NCI-H2196 (cell line): ENCODE measurements at regions not wholly inside any gene's neighbourhood (a gene's known extent, or its start where the extent isn't known, plus 50 kb on each side); places are given as distances from the start of the nearest gene placed in this dataset.

Source experiments
- DNase-seq: peaks from one replicate; lab custom pipeline; 2025; ENCODE audit not compliant: unreplicated experiment; lab: John Stamatoyannopoulos, UW

GRCh38 chr10:23868121-23868520 lies 340.8 kb upstream of the KIAA1217 start:
- DNase-seq: no peak

DNA sequence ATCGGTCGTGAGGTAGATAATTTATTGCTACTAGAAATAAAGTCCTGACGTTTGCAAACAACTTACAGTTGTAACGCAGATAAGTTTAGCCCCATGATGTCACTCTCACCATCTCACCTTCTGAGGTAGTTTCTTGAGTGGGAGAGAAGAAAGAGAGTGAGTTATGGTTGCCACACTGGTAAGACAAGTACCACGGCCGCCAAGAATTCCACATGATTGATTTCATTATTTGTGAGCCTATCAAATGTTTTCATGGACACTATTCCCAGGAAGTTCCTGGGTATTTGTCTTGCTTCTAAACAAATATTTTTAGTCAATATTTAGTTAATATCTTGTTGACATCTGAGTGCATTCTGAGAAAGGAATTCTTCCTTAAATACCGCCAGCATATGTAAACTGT lies 339.4 kb upstream of the KIAA1217 start:
- DNase-seq: no peak

DNA sequence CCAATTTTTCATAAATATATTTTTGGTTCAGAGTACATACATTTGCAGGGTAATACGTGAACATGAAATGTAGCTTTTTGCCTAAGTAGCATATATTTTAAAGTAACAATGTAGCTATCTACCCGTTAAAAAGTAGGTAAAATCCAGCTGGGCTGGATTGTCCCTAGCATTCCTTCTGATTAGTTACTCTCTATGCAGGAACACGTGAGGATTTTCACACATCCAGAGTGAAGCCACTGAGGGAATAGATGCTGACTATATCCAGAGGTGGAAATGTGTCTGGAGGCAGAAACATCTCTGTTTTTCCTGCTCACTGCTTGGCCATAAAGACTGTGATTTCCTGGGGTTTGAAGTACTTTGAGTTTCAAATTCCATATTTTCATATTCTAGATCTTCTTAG lies 338.9 kb upstream of the KIAA1217 start:
- DNase-seq: no peak

GRCh38 chr10:23870651-23871610 lies 338.0 kb upstream of the KIAA1217 start:
- DNase-seq: no peak

DNA sequence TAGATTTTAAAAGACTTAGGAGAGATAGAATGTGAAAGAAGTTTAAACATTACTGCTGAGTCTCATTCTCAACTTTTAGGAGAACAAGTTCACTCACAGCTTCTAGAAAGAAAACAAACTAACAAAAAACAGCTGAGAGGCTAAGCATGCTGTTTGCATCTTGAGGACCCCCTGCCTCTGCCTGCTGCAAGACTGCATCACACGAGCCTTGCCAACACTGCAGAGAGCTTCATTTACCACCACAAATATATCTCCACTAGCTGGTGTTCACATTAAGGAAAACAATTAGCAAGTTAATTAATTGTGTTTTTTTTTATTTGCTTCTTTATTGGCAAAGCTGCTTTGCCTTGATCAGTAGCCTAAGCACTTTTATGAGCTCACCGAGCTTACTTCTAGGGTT lies 336.6 kb upstream of the KIAA1217 start:
- DNase-seq: no peak

GRCh38 chr10:23877791-23878320 lies 331.1 kb upstream of the KIAA1217 start:
- no peak for DNase-seq

DNA sequence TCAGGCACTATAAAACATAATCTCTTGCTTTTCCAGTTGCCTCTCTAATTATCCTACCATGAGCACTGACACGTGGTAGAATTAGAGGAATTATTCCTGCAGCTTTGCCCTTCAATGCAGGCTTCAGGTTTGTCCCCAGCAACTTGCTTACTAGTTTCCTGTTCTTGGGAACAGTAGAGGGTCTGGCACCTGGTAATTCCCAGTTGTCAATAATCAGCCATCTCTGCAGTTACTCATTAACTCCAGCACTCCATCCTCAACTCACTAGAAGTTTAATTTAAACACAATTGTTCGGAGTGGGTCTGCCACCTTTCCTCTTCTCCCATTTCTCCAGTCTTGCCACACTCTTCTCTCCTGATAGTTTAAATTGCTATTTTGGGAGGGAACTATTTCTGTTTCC lies 324.3 kb upstream of the KIAA1217 start:
- DNase-seq: no peak

- DNase-seq: no peak
These were observed 323.1 kb upstream of the KIAA1217 start for GRCh38 chr10:23885853-23886252.

DNA sequence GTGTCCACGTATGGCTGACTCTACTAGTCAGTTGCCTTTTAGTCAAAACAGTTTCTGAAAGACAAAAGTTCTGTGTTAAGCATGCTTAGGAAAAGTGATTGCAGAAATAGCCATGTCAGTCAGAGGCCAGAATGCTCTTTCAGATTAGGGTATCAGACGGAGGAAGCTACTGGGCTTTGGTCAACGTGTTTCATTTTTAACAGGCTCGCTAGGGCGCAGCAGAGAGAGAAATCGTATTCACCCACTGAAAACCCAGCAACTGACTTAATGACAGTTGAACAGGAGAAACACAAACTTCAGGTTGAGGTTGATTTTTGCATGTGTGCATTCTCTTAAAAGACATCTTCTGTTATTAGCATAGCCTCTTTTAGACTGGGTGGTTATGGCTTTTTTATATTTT lies 322.6 kb upstream of the KIAA1217 start:
- DNase-seq: no peak

DNA sequence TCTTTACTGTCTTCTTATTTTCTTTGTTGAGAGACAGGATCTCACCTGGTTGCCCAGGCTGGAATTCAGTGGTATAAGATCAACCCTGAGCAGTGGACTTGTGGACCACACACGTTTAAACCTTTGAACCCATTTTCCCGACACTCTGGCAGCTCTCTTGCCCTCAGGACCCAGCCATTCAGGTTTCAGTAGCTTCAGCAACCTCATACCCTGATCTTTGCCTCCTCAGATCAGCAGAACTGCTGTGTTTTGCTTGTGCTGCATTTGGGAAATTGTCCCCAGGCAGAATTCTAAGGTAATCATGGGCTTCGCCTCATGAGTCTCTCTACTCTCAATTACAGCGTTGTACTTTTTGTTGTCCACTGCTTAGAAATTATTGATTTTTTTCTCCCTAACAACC lies 317.6 kb upstream of the KIAA1217 start:
- DNase-seq: no peak

DNA sequence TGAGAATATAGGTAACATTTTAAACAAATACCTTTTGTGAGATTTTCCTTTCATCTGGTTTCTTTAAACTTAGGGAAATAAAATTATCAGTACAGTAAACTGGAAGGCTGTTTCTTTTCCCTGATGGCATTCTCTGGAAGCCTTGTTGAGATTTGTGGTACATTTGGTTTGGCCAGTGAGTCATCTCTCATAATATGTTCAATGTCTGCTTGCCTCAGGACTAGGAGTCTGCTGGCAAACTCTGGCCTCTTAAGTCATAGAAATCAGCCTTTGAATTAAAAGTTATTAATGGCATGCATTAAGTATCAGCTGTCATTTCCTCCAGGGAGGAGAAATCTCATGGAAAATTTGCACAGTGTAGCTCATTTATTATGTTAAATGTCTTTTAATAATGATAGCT lies 316.6 kb upstream of the KIAA1217 start:
- no peak for DNase-seq

GRCh38 chr10:23897267-23897666 lies 311.7 kb upstream of the KIAA1217 start:
- DNase-seq: no peak

DNA sequence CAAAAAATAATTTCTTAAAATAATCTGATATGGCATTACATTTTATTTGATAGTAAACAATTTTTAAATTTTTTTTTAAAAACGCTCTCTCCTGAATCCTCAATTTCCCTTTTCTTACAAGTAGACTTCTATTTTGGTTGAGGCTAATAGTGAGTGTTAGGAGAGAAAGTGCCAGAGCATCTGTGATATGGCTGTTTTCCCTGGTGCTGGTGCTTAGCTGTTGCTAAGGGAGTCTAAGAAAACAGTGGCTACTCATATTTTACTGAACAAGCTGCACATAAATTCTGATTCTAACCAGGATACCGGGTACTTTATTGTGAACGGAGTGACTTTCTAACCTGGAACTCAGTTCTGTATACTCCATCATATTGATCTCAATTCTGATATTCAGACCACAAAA lies 311.1 kb upstream of the KIAA1217 start:
- DNase-seq: no peak

DNA sequence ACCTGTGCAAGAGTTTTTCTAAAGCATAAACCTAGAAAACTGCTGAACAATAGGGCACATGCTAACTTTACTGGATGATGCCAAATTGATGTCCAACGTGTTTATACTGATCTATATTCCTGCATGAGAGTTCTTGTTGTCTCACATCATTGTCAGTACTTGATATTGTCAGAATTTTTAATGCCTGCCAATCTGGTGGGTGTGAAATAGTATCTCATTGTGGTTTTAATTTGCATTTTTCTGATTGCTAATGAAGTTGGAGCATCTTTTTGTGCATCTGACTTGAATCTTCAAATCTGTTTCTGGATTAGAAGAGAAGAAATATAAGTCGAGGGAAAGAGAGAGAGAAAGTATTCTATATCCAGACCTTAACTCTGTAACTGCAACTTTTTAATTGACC lies 309.8 kb upstream of the KIAA1217 start:
- DNase-seq: no peak

GRCh38 chr10:23910291-23910690 lies 298.6 kb upstream of the KIAA1217 start:
- DNase-seq: no peak

DNA sequence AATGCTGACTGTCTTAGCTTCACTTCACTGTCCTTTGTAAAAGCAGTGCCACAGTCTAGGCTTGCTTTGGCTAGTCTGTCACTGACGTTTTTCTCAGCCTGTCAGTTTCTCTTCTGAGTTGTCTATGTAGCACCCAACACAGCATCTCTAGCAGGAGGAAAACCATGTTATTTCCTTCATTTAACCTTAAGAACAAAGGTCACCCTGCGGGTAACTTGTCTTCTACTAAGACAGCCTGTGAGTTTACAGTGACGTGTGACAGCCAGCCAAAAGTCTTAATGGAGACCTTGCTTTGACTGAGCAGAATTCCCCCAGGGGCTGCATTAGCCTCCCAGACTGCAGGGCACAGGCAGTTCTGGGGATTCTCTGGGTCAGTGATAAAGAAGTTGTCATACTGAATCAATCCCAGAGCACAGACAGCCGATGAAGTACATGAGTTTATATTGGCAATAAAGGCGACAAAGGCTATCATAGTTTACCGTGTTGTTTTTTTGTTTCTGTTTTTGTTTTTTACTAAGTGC lies 296.0 kb upstream of the KIAA1217 start:
- no peak for DNase-seq

DNA sequence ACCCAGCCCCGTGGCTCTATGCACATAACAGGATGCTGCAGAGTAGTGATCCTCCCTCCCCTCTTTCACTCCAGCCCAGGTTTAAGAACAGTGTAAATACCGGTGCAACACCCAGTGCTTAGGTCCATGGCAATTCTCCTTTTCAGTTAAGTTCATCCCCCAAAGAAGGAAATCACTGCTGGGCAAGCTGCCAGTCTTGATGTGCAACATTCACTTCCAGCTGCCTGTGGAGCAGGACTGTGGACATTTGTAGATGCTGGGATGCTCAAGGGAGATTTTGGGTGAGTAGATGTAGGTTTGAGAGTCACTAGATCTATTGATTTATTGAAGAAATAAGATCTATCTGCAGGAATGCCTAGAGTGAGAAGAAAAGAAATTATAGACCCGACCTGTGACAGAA lies 294.3 kb upstream of the KIAA1217 start:
- no peak for DNase-seq

GRCh38 chr10:23917251-23917840 lies 291.6 kb upstream of the KIAA1217 start:
- no peak for DNase-seq

GRCh38 chr10:23918090-23918723 lies 290.7 kb upstream of the KIAA1217 start:
- DNase-seq: no peak

DNA sequence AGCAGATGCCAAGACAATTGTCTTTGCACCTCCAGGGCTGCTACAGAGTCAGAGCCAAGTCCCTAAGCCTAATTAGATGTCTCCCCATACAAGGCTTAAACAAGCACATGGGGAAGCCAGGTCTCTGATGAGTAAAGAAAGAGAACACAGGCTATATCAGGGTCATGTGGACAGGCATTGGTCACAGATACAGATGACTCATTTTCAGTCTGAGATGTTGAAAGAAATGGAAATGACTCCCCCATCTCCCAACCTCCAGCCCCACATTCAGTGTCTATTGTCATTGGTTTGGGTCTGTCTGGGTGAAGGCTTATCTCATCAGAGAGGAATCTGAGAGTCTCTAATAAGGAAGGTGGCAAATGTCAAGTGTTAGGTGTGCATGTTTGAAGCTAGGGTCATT lies 290.1 kb upstream of the KIAA1217 start:
- DNase-seq: no peak

- no peak for DNase-seq
These were observed 281.2 kb upstream of the KIAA1217 start for GRCh38 chr10:23927576-23928325.
